NT2/D1 (cell line): ENCODE measurements at regions not wholly inside any gene's neighbourhood (a gene's known extent, or its start where the extent isn't known, plus 50 kb on each side); places are given as distances from the start of the nearest gene placed in this dataset.

ENCODE experiments used
- SUZ12 ChIP-seq: IDR thresholded peaks from 2 replicates; pipeline ENCODE4 v1.6.1; 2011; ENCODE audit not compliant: insufficient read length, insufficient read depth; ENCODE audit errors: extremely low read depth
- YY1 ChIP-seq: IDR thresholded peaks from 2 replicates; pipeline ENCODE4 v1.6.1; 2011; ENCODE audit not compliant: insufficient read length, insufficient read depth
- ZNF274 ChIP-seq: IDR thresholded peaks from 2 replicates; pipeline ENCODE4 v1.6.1; 2011; ENCODE audit warnings: mild to moderate bottlenecking, low read depth, low read length

GRCh38 chr13:60945396-60945795 lies 470.3 kb downstream of the PCDH20 start:
- no peak for TF ChIP-seq YY1
- TF ChIP-seq ZNF274: no peak
- no peak for TF ChIP-seq SUZ12
